Smooth muscle cell (in vitro differentiated cells): ENCODE measurements at regions not wholly inside any gene's neighbourhood (a gene's known extent, or its start where the extent isn't known, plus 50 kb on each side); places are given as distances from the start of the nearest gene placed in this dataset.

Experiments used
- DNase-seq: peaks from one replicate; lab custom pipeline; 2025; ENCODE audit not compliant: unreplicated experiment; lab: John Stamatoyannopoulos, UW
- H2AFZ ChIP-seq: fragments of 200-600 bp; sonication (generic); 2 replicates; pipeline ENCODE4 v1.6.0; 2016; ENCODE audit warnings: antibody characterized with exemption, low read depth, mild to moderate bottlenecking
- H3F3A ChIP-seq: fragments of 200-600 bp; sonication (generic); 2 replicates; pipeline ENCODE4 v1.6.0; 2017; ENCODE audit warnings: antibody characterized with exemption, low read depth
- H3K27ac ChIP-seq: fragments of 200-600 bp; sonication (generic); 2 replicates; pipeline ENCODE4 v1.5.1; 2016; ENCODE audit warnings: low read depth, mild to moderate bottlenecking
- H3K27me3 ChIP-seq: fragments of 200-600 bp; sonication (generic); 2 replicates; pipeline ENCODE4 v1.6.1; 2016; ENCODE audit warnings: low read depth, mild to moderate bottlenecking
- H3K36me3 ChIP-seq: fragments of 200-600 bp; sonication (generic); 2 replicates; pipeline ENCODE4 v1.5.1; 2016; ENCODE audit warnings: low read depth
- H3K4me1 ChIP-seq: fragments of 200-600 bp; sonication (generic); 2 replicates; pipeline ENCODE4 v1.5.1; 2016; ENCODE audit warnings: low read depth
- H3K4me2 ChIP-seq: fragments of 200-600 bp; sonication (generic); 2 replicates; pipeline ENCODE4 v1.6.0; 2016; ENCODE audit warnings: mild to moderate bottlenecking
- H3K4me3 ChIP-seq: fragments of 200-600 bp; sonication (generic); 2 replicates; pipeline ENCODE4 v1.5.1; 2016; ENCODE audit warnings: mild to moderate bottlenecking
- H3K79me2 ChIP-seq: fragments of 200-600 bp; sonication (generic); 2 replicates; pipeline ENCODE4 v1.6.0; 2016; ENCODE audit warnings: low read depth, mild to moderate bottlenecking
- H3K9ac ChIP-seq: fragments of 200-600 bp; sonication (generic); 2 replicates; pipeline ENCODE4 v1.6.0; 2016; ENCODE audit warnings: low read depth
- H3K9me3 ChIP-seq: fragments of 200-600 bp; sonication (generic); replicated peaks from 2 replicates; pipeline ENCODE4 v1.5.1; 2016; ENCODE audit warnings: low read depth
- H4K20me1 ChIP-seq: fragments of 200-600 bp; sonication (generic); 2 replicates; pipeline ENCODE4 v1.6.0; 2016; ENCODE audit warnings: low read depth
- CTCF ChIP-seq: fragments of 200-600 bp; sonication (generic); IDR thresholded peaks from 2 replicates; pipeline ENCODE4 v1.5.1; 2017; ENCODE audit warnings: borderline replicate concordance, mild to moderate bottlenecking, antibody characterized with exemption; ENCODE audit not compliant: insufficient read depth, poor library complexity, severe bottlenecking
- WGBS: methylation state at CpG from one replicate; pipeline ENCODE4 v1.1.7; 2016; ENCODE audit warnings: low lambda C conversion rate; 5-methylcytosine and 5-hydroxymethylcytosine counted together

GRCh38 chr2:153567367-153567766 lies 88.8 kb upstream of the RPRM start:
- no peak overlapping the region for H3K27ac ChIP-seq
- 78% methylated on average over 3 of the region's 3 CpGs for WGBS
- H3K4me2 ChIP-seq: no peak overlapping the region
- H3K36me3 ChIP-seq: no peaks in the 10 kb centered on the region
- no peak overlapping the region for H3K4me3 ChIP-seq
- H3K27me3 ChIP-seq: no peaks in the 10 kb centered on the region
- no peaks in the 10 kb centered on the region for H4K20me1 ChIP-seq
- no peaks in the 10 kb centered on the region for H3F3A ChIP-seq
- no peak for TF ChIP-seq CTCF
- H2AFZ ChIP-seq: no peak overlapping the region
- no peaks in the 10 kb centered on the region for H3K4me1 ChIP-seq
- H3K9ac ChIP-seq: no peak overlapping the region
- no peaks in the 10 kb centered on the region for H3K79me2 ChIP-seq
- no peak for DNase-seq
- H3K9me3 ChIP-seq: no peaks in the 10 kb centered on the region

GRCh38 chr2:153568105-153568504 lies 89.5 kb upstream of the RPRM start:
- no peak for TF ChIP-seq CTCF
- Histone ChIP-seq H3K4me2 (no peak overlapping the region), H3F3A (no peaks in the 10 kb centered on the region), H3K79me2 (no peaks in the 10 kb centered on the region), H3K4me1 (no peaks in the 10 kb centered on the region), H3K9ac (no peak overlapping the region), H2AFZ (no peak overlapping the region), H3K27ac (no peak overlapping the region), H3K9me3 (no peaks in the 10 kb centered on the region), H3K4me3 (no peak overlapping the region), H3K36me3 (no peaks in the 10 kb centered on the region), H4K20me1 (no peaks in the 10 kb centered on the region), H3K27me3 (no peaks in the 10 kb centered on the region)
- DNase-seq: no peak
- WGBS: 70% methylated on average over 3 of the region's 3 CpGs

DNA sequence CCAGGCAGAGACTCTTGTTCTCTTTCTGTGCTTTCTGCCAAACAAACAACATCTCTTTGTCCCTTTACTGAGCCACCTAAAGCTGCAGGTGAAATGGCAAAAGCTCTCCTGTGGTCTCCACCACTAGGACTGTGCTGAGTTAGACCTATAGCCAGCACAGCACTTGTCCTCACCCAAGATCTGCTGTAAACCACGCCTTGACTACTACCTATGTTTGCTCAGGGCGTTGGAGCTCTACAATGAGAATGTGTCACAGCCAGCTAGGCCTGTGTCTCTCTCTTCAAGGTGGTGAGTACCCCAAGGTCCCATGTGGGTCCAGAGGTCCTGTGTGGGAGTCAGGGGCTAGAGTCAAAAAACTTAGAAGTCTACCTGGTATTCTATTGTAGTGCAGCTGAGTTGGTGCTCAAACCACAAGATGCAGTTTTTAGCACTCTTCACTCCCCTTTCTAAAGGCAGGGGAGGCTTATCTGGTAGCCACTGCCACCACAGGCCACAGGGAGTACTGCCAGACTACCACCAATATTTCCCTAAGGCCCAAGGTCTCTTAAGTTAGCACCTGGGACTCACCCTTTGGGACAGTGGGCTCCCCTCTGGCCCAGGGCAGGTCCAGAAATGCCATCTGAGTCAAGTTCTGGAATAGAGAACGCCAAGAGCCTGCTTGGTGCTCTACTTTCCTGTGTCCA lies 96.8 kb upstream of the RPRM start:
- no peaks in the 10 kb centered on the region for H3F3A ChIP-seq
- 86% methylated on average over 3 of the region's 3 CpGs for WGBS

More for the DNA sequence above, 96.8 kb upstream of the RPRM start:
- Histone ChIP-seq H3K27me3 (no peaks in the 10 kb centered on the region), H3K9me3 (no peaks in the 10 kb centered on the region), H3K4me2 (no peak overlapping the region), H2AFZ (no peak overlapping the region), H3K4me1 (no peaks in the 10 kb centered on the region), H3K79me2 (no peaks in the 10 kb centered on the region), H3K27ac (no peak overlapping the region), H3K9ac (no peak overlapping the region), H3K36me3 (no peaks in the 10 kb centered on the region), H3K4me3 (no peak overlapping the region), H4K20me1 (no peaks in the 10 kb centered on the region)
- no peak for DNase-seq
- TF ChIP-seq CTCF: no peak
